H1 (cell line): ENCODE measurements at regions not wholly inside any gene's neighbourhood (a gene's known extent, or its start where the extent isn't known, plus 50 kb on each side); places are given as distances from the start of the nearest gene placed in this dataset.

Experiments used
- CTCF ChIA-PET: fragments of 300-600 bp; sonication (Branson Sonifier 250); formaldehyde crosslinking; loops from one replicate; lab custom pipeline; 2021; ENCODE audit not compliant: partially characterized antibody; lab: Charles Lee
- POLR2A ChIA-PET: fragments of 300-600 bp; sonication (Branson Sonifier 250); formaldehyde crosslinking; loops from one replicate; lab custom pipeline; 2021; ENCODE audit warnings: inconsistent platforms; ENCODE audit not compliant: partially characterized antibody; lab: Charles Lee
- DNase-seq, 2 experiments: peaks; one replicate each; pipeline versions ENCODE4 v3.0.0 to v3.0.0-alpha.2; 2010 to 2022; ENCODE audit warnings: low spot score in 2 of 2, low read depth in 1 of 2, mixed read lengths in 1 of 2
- FAIRE-seq: peaks from 2 replicates; lab custom pipeline; 2011; peaks lifted over from hg19 to GRCh38; lab: Jason Lieb, UNC
- H2AFZ ChIP-seq: 2 replicates; pipeline ENCODE4 v1.8.1; 2012; ENCODE audit warnings: low read length, inconsistent platforms
- H2AK5ac ChIP-seq: 2 replicates; pipeline ENCODE4 v1.6.1; 2013; ENCODE audit warnings: low read depth, low read length
- H2BK120ac ChIP-seq: replicated peaks from 2 replicates; pipeline ENCODE3; 2013; ENCODE audit warnings: low read depth, low read length, inconsistent platforms
- H2BK12ac ChIP-seq: 2 replicates; pipeline ENCODE4 v1.6.1; 2013; ENCODE audit warnings: low read depth, low read length
- H2BK15ac ChIP-seq: 2 replicates; pipeline ENCODE4 v1.6.1; 2013; ENCODE audit warnings: low read length
- H2BK20ac ChIP-seq: 2 replicates; pipeline ENCODE4 v1.6.1; 2013; ENCODE audit warnings: low read length
- H2BK5ac ChIP-seq: 2 replicates; pipeline ENCODE4 v1.6.1; 2013; ENCODE audit warnings: low read depth, low read length
- H3K14ac ChIP-seq: 2 replicates; pipeline ENCODE4 v1.6.1; 2013; ENCODE audit warnings: inconsistent platforms; ENCODE audit not compliant: insufficient read length
- H3K18ac ChIP-seq: 2 replicates; pipeline ENCODE4 v1.6.1; 2013; ENCODE audit warnings: low read length; ENCODE audit errors: extremely low read depth
- H3K23ac ChIP-seq: 2 replicates; pipeline ENCODE4 v1.6.1; 2013; ENCODE audit warnings: inconsistent platforms; ENCODE audit not compliant: insufficient read length
- H3K23me2 ChIP-seq: 2 replicates; pipeline ENCODE4 v1.6.1; 2013; ENCODE audit warnings: low read depth, low read length
- H3K27ac ChIP-seq: 2 replicates; pipeline ENCODE4 v1.6.1; 2011; ENCODE audit warnings: low read depth, low read length, inconsistent platforms
- H3K27me3 ChIP-seq, 4 experiments: replicated peaks in 1 of 4; 1 replicate in 1 of 4; 2 replicates in 3 of 4; pipeline versions ENCODE4 v1.6.1 to v1.8.1; 2011 to 2013; ENCODE audit warnings: low read length in 3 of 4, mild to moderate bottlenecking in 3 of 4, inconsistent platforms in 2 of 4, mixed read lengths in 2 of 4, moderate library complexity in 1 of 4; ENCODE audit not compliant: control insufficient read depth in 3 of 4, insufficient read depth in 3 of 4; ENCODE audit errors: extremely low read depth in 1 of 4
- H3K36me3 ChIP-seq, 4 experiments: 2 replicates each; pipeline versions ENCODE4 v1.6.1 to v1.8.1; 2011 to 2013; ENCODE audit warnings: mild to moderate bottlenecking in 4 of 4, low read length in 3 of 4, moderate library complexity in 2 of 4, control low read depth in 1 of 4, inconsistent platforms in 1 of 4; ENCODE audit not compliant: insufficient read depth in 4 of 4, control insufficient read depth in 2 of 4
- H3K4ac ChIP-seq: replicated peaks from 2 replicates; pipeline ENCODE3; 2013; ENCODE audit warnings: low read length, low read depth, mixed read lengths, inconsistent platforms; ENCODE audit not compliant: insufficient read length
- H3K4me1 ChIP-seq, 4 experiments: replicated peaks in 1 of 4; 1 replicate in 1 of 4; 2 replicates in 3 of 4; pipeline versions ENCODE4 v1.6.1 to v1.8.1; 2011 to 2013; ENCODE audit warnings: low read length in 3 of 4, inconsistent platforms in 2 of 4, mixed read lengths in 1 of 4; ENCODE audit not compliant: insufficient read depth in 4 of 4, control insufficient read depth in 3 of 4
- H3K4me2 ChIP-seq, 2 experiments: 2 replicates each; pipeline versions ENCODE4 v1.6.1 to v1.8.1; 2011 to 2013; ENCODE audit warnings: low read depth in 2 of 2, low read length in 2 of 2, control low read depth in 1 of 2, inconsistent platforms in 1 of 2, mild to moderate bottlenecking in 1 of 2; ENCODE audit not compliant: insufficient read depth in 1 of 2
- H3K4me3 ChIP-seq, 4 experiments: fragments of 200-600, 300-600 bp in 1 of 4; sonication (generic), shearing (Covaris generic), sonication (Bioruptor Twin) in 1 of 4; 2 replicates each; pipeline versions ENCODE4 v1.5.1 to v1.8.1; 2011 to 2016; ENCODE audit warnings: low read length in 4 of 4, low read depth in 3 of 4, control low read depth in 2 of 4, inconsistent platforms in 2 of 4, mild to moderate bottlenecking in 2 of 4, mixed read lengths in 1 of 4, moderate library complexity in 1 of 4; ENCODE audit not compliant: insufficient read depth in 2 of 4; ENCODE audit errors: extremely low read depth in 1 of 4
- H3K56ac ChIP-seq: replicated peaks from 2 replicates; pipeline ENCODE3; 2013; ENCODE audit warnings: low read depth, mild to moderate bottlenecking, mixed read lengths, low read length, inconsistent platforms; ENCODE audit not compliant: insufficient read length
- H3K79me1 ChIP-seq: 2 replicates; pipeline ENCODE4 v1.6.1; 2013; ENCODE audit warnings: low read depth, low read length, control low read depth
- H3K79me2 ChIP-seq, 2 experiments: 2 replicates each; pipeline versions ENCODE4 v1.6.1 to v1.8.1; 2012 to 2013; ENCODE audit warnings: low read length in 2 of 2, mild to moderate bottlenecking in 2 of 2, inconsistent platforms in 1 of 2; ENCODE audit not compliant: insufficient read depth in 2 of 2, control insufficient read depth in 1 of 2
- H3K9ac ChIP-seq, 4 experiments: replicated peaks in 1 of 4; 1 replicate in 1 of 4; 2 replicates in 3 of 4; pipeline versions ENCODE4 v1.6.1 to v1.8.1; 2011 to 2013; ENCODE audit warnings: low read depth in 3 of 4, low read length in 3 of 4, control low read depth in 2 of 4, mild to moderate bottlenecking in 2 of 4, moderate library complexity in 2 of 4, inconsistent platforms in 1 of 4; ENCODE audit errors: extremely low read depth in 1 of 4
- H3K9me3 ChIP-seq, 2 experiments: 2 replicates each; pipeline versions ENCODE4 v1.6.1 to v1.8.1; 2012 to 2013; ENCODE audit warnings: mild to moderate bottlenecking in 2 of 2, moderate library complexity in 2 of 2, control low read depth in 1 of 2, inconsistent platforms in 1 of 2, low read depth in 1 of 2, low read length in 1 of 2, mixed read lengths in 1 of 2; ENCODE audit not compliant: insufficient read depth in 2 of 2
- H4K20me1 ChIP-seq, 2 experiments: replicated peaks in 1 of 2; 2 replicates each; pipeline versions ENCODE3 to v1.8.1; 2011 to 2013; ENCODE audit warnings: inconsistent platforms in 2 of 2, low read length in 2 of 2, mild to moderate bottlenecking in 1 of 2; ENCODE audit not compliant: insufficient read depth in 2 of 2, control insufficient read depth in 1 of 2
- H4K5ac ChIP-seq: 2 replicates; pipeline ENCODE4 v1.6.1; 2013; ENCODE audit warnings: low read length, low read depth, mixed read lengths, inconsistent platforms; ENCODE audit not compliant: insufficient read length
- H4K8ac ChIP-seq: 2 replicates; pipeline ENCODE4 v1.8.0; 2013; ENCODE audit warnings: mild to moderate bottlenecking, moderate library complexity, low read length, inconsistent platforms; ENCODE audit not compliant: insufficient read depth; ENCODE audit errors: extremely low read depth
- H4K91ac ChIP-seq: replicated peaks from 2 replicates; pipeline ENCODE3; 2013; ENCODE audit warnings: low read length, mixed read lengths, inconsistent platforms; ENCODE audit not compliant: insufficient read length
- ATF2 ChIP-seq: IDR thresholded peaks from 2 replicates; pipeline ENCODE4 v1.6.1; 2012; ENCODE audit warnings: low read length, inconsistent platforms
- BCL11A ChIP-seq, 2 experiments: IDR thresholded peaks; one replicate each; pipeline ENCODE4 v1.6.1; 2011; ENCODE audit warnings: low read depth in 2 of 2, low read length in 2 of 2, mild to moderate bottlenecking in 2 of 2
- CTBP2 ChIP-seq: IDR thresholded peaks from 2 replicates; pipeline ENCODE4 v1.7.0; 2011; ENCODE audit warnings: borderline replicate concordance, mild to moderate bottlenecking, moderate library complexity, mixed read lengths, low read length; ENCODE audit not compliant: insufficient read depth, insufficient read length
- MAFK ChIP-seq: IDR thresholded peaks from 2 replicates; pipeline ENCODE4 v1.6.1; 2012; ENCODE audit warnings: low read depth, mild to moderate bottlenecking, improper control_type of control experiment, low read length
- WGBS, 2 experiments: shearing (Covaris generic) in 1 of 2; methylation state at CpG; one replicate each; pipeline versions ENCODE4 v1.1.6 to v1.1.7; 2013 to 2015; ENCODE audit warnings: low lambda C conversion rate in 2 of 2, mixed read lengths in 2 of 2, inconsistent platforms in 1 of 2, low coverage in 1 of 2, missing lambda C conversion rate in 1 of 2; ENCODE audit not compliant: insufficient replicate concordance in 2 of 2, insufficient coverage in 1 of 2, insufficient read length in 1 of 2; ENCODE audit errors: extremely low coverage in 1 of 2, missing lambda C conversion rate in 1 of 2; 5-methylcytosine and 5-hydroxymethylcytosine counted together

DNA sequence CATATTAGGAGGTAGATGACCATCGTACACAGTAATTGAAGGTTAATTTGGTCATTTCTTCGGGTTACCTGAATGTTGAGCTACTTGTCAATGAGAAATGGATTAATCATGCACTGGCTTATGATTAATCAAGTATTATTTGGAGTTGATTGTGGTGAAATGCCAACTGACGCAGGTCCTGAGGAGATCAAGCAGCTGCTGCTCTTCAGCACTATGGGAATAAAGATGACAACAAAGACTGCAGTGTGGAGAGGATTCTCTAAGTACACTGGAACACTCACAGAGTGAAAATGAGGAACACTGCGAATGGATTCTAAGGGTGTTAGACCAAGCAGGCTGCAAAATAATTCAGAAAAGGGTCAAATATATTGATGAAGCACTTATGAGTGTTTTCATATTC lies 202.8 kb upstream of the DIO2 start:
- H2BK15ac ChIP-seq, result no peak overlapping the region
- POLR2A ChIA-PET, result no interaction called here
- H4K8ac ChIP-seq, result no peak overlapping the region
- no peaks in the 10 kb centered on the region for H3K79me2 ChIP-seq
- H3K56ac ChIP-seq, result no peak overlapping the region
- H3K23ac ChIP-seq, result no peak overlapping the region
- H3K14ac ChIP-seq, result no peak overlapping the region
- CTCF ChIA-PET, result interaction anchor here (0.7 to 0.9 kb wide), 2 partner anchors 10 to 16 kb away, joined by 3 read pairs; no protein-coding TSS in a partner anchor
- H3K23me2 ChIP-seq, result no peaks in the 10 kb centered on the region
- no peaks in the 10 kb centered on the region for H3K4me1 ChIP-seq
- H3K27me3 ChIP-seq, result no peaks in the 10 kb centered on the region
- no peak overlapping the region for H2AK5ac ChIP-seq
- H2BK20ac ChIP-seq, result no peak overlapping the region
- no peaks in the 10 kb centered on the region for H4K20me1 ChIP-seq
- no peak overlapping the region for H2BK120ac ChIP-seq
- H2BK5ac ChIP-seq, result no peak overlapping the region
- TF ChIP-seq ATF2 (no peak), CTBP2 (no peak), BCL11A (IDR thresholded peaks at IDR 0.05; ENCODE audit: low read depth in 2 of 2, low read length in 2 of 2) (no peak), MAFK (no peak)
- DNase-seq (no peak), FAIRE-seq (no peak)
- H2AFZ ChIP-seq, result no peak overlapping the region
- no peak overlapping the region for H3K4me3 ChIP-seq
- no peak overlapping the region for H3K9ac ChIP-seq
- H2BK12ac ChIP-seq, result no peak overlapping the region
- no peak overlapping the region for H3K4ac ChIP-seq
- H3K4me2 ChIP-seq, result no peak overlapping the region
- no peaks in the 10 kb centered on the region for H3K79me1 ChIP-seq
- no peak overlapping the region for H3K27ac ChIP-seq
- H4K91ac ChIP-seq, result no peak overlapping the region
- no peak overlapping the region for H4K5ac ChIP-seq
- 92% methylated on average over 4 of the region's 4 CpGs; no CpG with 5 or more reads in 1 of the 2 experiments for WGBS, 2 experiments
- H3K36me3 ChIP-seq, result no peaks in the 10 kb centered on the region
- no peaks in the 10 kb centered on the region for H3K9me3 ChIP-seq
- no peak overlapping the region for H3K18ac ChIP-seq
